OCI-LY7 (cell line): ENCODE measurements at regions not wholly inside any gene's neighbourhood (a gene's known extent, or its start where the extent isn't known, plus 50 kb on each side); places are given as distances from the start of the nearest gene placed in this dataset.

Experiments used
- BruUV-seq: library from RNA; stranded (reverse); fragments of 400-500 nt; replicated peaks from 2 replicates; lab custom pipeline; 2021; lab: Mats Ljungman, UMichigan
- CTCF ChIA-PET: fragments of 300-600 bp; sonication (Branson Sonifier 250); formaldehyde crosslinking; loops from one replicate; lab custom pipeline; 2022; ENCODE audit warnings: antibody characterized with exemption; ENCODE audit not compliant: unreplicated experiment; lab: Charles Lee
- POLR2A ChIA-PET: fragments of 300-600 bp; sonication (Branson Sonifier 250); formaldehyde crosslinking; loops from one replicate; lab custom pipeline; 2022; ENCODE audit warnings: antibody characterized with exemption; lab: Charles Lee
- DNase-seq: peaks from one replicate; pipeline ENCODE4 v3.0.0-alpha.2; 2015; ENCODE audit warnings: low spot score
- H2AFZ ChIP-seq: fragments of 200-600 bp; sonication (generic), shearing (Covaris generic); 2 replicates; pipeline ENCODE4 v1.6.1; 2014; ENCODE audit warnings: mild to moderate bottlenecking, antibody characterized with exemption, low read length, moderate library complexity
- H3K27ac ChIP-seq: fragments of 200-600 bp; sonication (generic); 2 replicates; pipeline ENCODE4 v1.5.1; 2014; ENCODE audit warnings: mixed run types, low read depth, mild to moderate bottlenecking, moderate library complexity, low read length, inconsistent platforms; ENCODE audit not compliant: poor library complexity, severe bottlenecking
- H3K36me3 ChIP-seq: fragments of 200-600 bp; sonication (generic); 2 replicates; pipeline ENCODE4 v1.6.1; 2014; ENCODE audit warnings: mild to moderate bottlenecking, antibody characterized with exemption, low read length, moderate library complexity, mixed read lengths; ENCODE audit not compliant: insufficient read depth
- H3K4me1 ChIP-seq: fragments of 200-600 bp; sonication (generic); 2 replicates; pipeline ENCODE4 v1.5.1; 2014; ENCODE audit warnings: mild to moderate bottlenecking, low read length; ENCODE audit not compliant: insufficient read depth, poor library complexity, severe bottlenecking
- H3K4me2 ChIP-seq: fragments of 200-600 bp; sonication (generic); 2 replicates; pipeline ENCODE4 v1.6.1; 2014; ENCODE audit warnings: mild to moderate bottlenecking, low read length
- H3K4me3 ChIP-seq: fragments of 200-600 bp; sonication (generic); 2 replicates; pipeline ENCODE4 v1.5.1; 2014; ENCODE audit warnings: mild to moderate bottlenecking, low read depth, low read length; ENCODE audit not compliant: poor library complexity, severe bottlenecking
- H3K79me2 ChIP-seq: fragments of 200-600 bp; sonication (generic); 2 replicates; pipeline ENCODE4 v1.6.1; 2016; ENCODE audit warnings: low read depth, mild to moderate bottlenecking, low read length, moderate library complexity, mixed read lengths; ENCODE audit not compliant: insufficient read depth
- H3K9me2 ChIP-seq: fragments of 200-600 bp; sonication (generic); 2 replicates; pipeline ENCODE4 v1.6.1; 2016; ENCODE audit warnings: mild to moderate bottlenecking, low read length, mixed read lengths; ENCODE audit not compliant: insufficient read depth
- H3K9me3 ChIP-seq: fragments of 200-600 bp; sonication (generic); 2 replicates; pipeline ENCODE4 v1.6.1; 2014; ENCODE audit warnings: mild to moderate bottlenecking, mixed run types, low read length, mixed read lengths
- H4K20me1 ChIP-seq: fragments of 200-600 bp; sonication (generic); 2 replicates; pipeline ENCODE4 v1.6.1; 2014; ENCODE audit warnings: mild to moderate bottlenecking, antibody characterized with exemption, low read length, moderate library complexity, mixed read lengths; ENCODE audit not compliant: insufficient read depth
- EZH2phosphoT487 ChIP-seq: fragments of 200-600 bp; sonication (generic); IDR thresholded peaks from 2 replicates; pipeline ENCODE4 v1.6.1; 2018; ENCODE audit warnings: low read depth, borderline replicate concordance, mild to moderate bottlenecking, mixed run types, antibody characterized with exemption, low read length, moderate library complexity, mixed read lengths
- intact Hi-C: fragments of 100-400 bp; cut with micrococcal nuclease; formaldehyde crosslinking; loops from one replicate; pipeline ENCODE4 v1.10.0; 2022; ENCODE audit not compliant: unreplicated experiment
- TF ChIP-seq, protein P1 (sequence below): fragments of 200-600 bp; sonication (generic); conservative IDR thresholded peaks from 2 replicates; pipeline ENCODE4 v1.5.1; 2014; ENCODE audit warnings: mild to moderate bottlenecking, antibody characterized with exemption, low read length, moderate library complexity, mixed read lengths

DNA sequence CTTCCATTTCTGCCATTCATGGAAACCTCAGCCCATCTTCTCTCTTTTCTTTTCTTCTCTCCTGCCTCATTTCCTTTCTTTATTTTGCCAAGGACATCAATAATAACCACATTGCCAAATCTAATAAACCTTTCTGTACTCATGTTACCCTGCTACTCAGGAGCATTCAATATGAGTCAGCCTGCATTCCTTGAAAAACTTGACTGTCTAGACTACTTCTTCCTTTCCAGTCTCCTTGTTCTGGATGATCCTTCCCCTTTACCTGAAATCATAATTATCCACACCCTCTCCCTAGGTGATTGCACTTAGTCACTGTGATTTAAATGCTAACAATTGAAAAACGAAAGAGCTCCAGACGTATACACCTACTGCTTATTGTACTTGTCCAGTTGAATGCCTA, 253.2 kb upstream of the CENPE start:
- DNase-seq: no peak
- no peak overlapping the region for H2AFZ ChIP-seq
- TF ChIP-seq, protein P1, sequence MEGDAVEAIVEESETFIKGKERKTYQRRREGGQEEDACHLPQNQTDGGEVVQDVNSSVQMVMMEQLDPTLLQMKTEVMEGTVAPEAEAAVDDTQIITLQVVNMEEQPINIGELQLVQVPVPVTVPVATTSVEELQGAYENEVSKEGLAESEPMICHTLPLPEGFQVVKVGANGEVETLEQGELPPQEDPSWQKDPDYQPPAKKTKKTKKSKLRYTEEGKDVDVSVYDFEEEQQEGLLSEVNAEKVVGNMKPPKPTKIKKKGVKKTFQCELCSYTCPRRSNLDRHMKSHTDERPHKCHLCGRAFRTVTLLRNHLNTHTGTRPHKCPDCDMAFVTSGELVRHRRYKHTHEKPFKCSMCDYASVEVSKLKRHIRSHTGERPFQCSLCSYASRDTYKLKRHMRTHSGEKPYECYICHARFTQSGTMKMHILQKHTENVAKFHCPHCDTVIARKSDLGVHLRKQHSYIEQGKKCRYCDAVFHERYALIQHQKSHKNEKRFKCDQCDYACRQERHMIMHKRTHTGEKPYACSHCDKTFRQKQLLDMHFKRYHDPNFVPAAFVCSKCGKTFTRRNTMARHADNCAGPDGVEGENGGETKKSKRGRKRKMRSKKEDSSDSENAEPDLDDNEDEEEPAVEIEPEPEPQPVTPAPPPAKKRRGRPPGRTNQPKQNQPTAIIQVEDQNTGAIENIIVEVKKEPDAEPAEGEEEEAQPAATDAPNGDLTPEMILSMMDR: no peak
- TF ChIP-seq EZH2phosphoT487: no peak
- intact Hi-C loops: no loop called here
- no peaks in the 10 kb centered on the region for H4K20me1 ChIP-seq
- ChIA-PET CTCF (no interaction called here), POLR2A (interaction anchor here (0.5 to 1.5 kb wide), 2 partner anchors 21 to 595 kb away, joined by 3 read pairs; no protein-coding TSS in a partner anchor)
- no peaks in the 10 kb centered on the region for H3K4me1 ChIP-seq
- no peak overlapping the region for H3K27ac ChIP-seq
- no peak overlapping the region for H3K4me2 ChIP-seq
- BruUV-seq: no TSS peak
- H3K4me3 ChIP-seq: no peak overlapping the region
- no peaks in the 10 kb centered on the region for H3K36me3 ChIP-seq
- no peaks in the 10 kb centered on the region for H3K9me2 ChIP-seq
- peaks cover 5% of the 10 kb centered on the region; the same call in 1 of the 2 replicates for H3K9me3 ChIP-seq
- H3K79me2 ChIP-seq: no peaks in the 10 kb centered on the region

DNA sequence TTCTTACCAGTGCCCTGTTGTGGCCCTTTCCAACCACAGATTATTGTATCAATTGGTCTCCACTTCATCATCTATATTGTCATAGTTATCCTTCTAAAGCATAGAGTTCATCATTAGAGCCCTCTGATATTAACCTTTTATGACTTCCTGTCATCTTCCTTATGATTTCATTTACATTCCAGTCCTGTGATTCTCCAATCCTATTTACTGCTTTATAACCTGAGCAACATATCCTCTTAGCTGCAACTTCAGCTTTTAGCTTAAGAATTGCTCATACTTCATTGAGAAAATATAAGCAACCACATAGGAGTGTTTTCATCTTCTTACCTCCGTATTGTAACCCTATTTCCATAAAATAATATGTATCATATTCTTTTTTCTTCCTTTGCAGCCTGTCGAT, 252.6 kb upstream of the CENPE start:
- peaks cover 4% of the 10 kb centered on the region; the same call in 1 of the 2 replicates for H3K9me3 ChIP-seq
- no peaks in the 10 kb centered on the region for H4K20me1 ChIP-seq
- no peak overlapping the region for H3K4me2 ChIP-seq
- ChIA-PET CTCF (no interaction called here), POLR2A (no interaction called here)
- no peaks in the 10 kb centered on the region for H3K79me2 ChIP-seq
- BruUV-seq: no TSS peak
- no peaks in the 10 kb centered on the region for H3K9me2 ChIP-seq
- H3K4me1 ChIP-seq: no peaks in the 10 kb centered on the region
- TF ChIP-seq, protein P1: no peak
- TF ChIP-seq EZH2phosphoT487: no peak
- no peak for DNase-seq
- H3K4me3 ChIP-seq: no peak overlapping the region
- H3K36me3 ChIP-seq: no peaks in the 10 kb centered on the region
- intact Hi-C loops: no loop called here
- H3K27ac ChIP-seq: no peak overlapping the region
- no peak overlapping the region for H2AFZ ChIP-seq

DNA sequence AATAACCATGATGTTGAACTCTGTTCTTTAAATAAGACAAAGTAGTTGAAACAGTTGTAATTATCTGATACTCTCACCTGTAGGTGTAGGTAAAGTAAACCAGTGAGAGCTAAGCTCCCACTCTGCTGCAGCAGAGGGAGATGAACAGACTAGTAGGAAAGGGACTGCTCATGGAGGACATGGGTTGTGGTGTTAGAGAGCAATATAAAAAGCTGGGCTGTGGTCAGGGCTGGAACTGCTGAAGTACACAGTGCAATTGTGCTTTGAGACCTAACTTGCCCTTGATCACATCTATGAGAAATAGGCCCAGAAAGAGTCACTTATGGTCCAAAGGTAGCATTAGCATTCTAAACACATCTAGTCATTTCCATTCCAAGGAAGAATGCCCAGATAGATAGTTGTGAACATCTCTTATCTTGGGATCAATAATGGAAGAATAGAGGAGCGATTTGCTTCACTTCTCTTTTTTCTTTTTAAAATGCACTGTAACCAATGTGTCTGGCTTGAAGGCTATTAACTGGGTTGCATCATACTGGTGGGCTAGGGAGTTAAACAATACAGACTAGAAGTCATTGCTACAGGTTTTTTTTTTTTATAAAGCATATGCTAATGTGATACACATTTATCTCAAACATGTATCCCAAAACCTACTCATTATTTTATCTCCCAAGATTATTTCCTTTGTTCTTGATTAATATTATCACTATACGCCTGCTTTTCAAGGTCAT, 251.3 kb upstream of the CENPE start:
- CTCF ChIA-PET: no interaction called here
- H3K4me3 ChIP-seq: no peak overlapping the region
- TF ChIP-seq, protein P1: no peak
- TF ChIP-seq EZH2phosphoT487: no peak

More for the DNA sequence above, 251.3 kb upstream of the CENPE start:
- no peaks in the 10 kb centered on the region for H4K20me1 ChIP-seq
- no peak overlapping the region for H3K4me2 ChIP-seq
- H3K27ac ChIP-seq: no peak overlapping the region
- no peaks in the 10 kb centered on the region for H3K4me1 ChIP-seq
- H2AFZ ChIP-seq: no peak overlapping the region
- BruUV-seq: no TSS peak
- POLR2A ChIA-PET: no interaction called here
- H3K9me2 ChIP-seq: no peaks in the 10 kb centered on the region
- intact Hi-C loops: no loop called here
- H3K36me3 ChIP-seq: no peaks in the 10 kb centered on the region
- H3K79me2 ChIP-seq: no peaks in the 10 kb centered on the region
- H3K9me3 ChIP-seq: no peaks in the 10 kb centered on the region
- DNase-seq: no peak
